Left cardiac atrium (tissue), 4 donors: ENCODE measurements at regions not wholly inside any gene's neighbourhood (a gene's known extent, or its start where the extent isn't known, plus 50 kb on each side); places are given as distances from the start of the nearest gene placed in this dataset.
A peak's percentile ranks its signal among the peaks of the same experiment; 100 is the strongest.

Source experiments
- ATAC-seq, 2 donors: fragments of 200-7000 bp; cut with Tn5 transposase; one replicate each; pipeline ENCODE4 v1.9.1; 2020; ENCODE audit warnings: mild to moderate bottlenecking in 2 of 2, moderate library complexity in 2 of 2
- DNase-seq: peaks from one replicate; pipeline ENCODE4 v3.0.0-alpha.2; 2020
- intact Hi-C, 2 donors: fragments of 100-400 bp; cut with DNase I; formaldehyde crosslinking; loops; one replicate each; pipeline versions ENCODE4 v1.14.1 to v1.15.1; 2022 to 2023
- donor health status: DM: no; HTN: yes; CAD: no.
- donor health status: DM: no; HTN: yes; CAD: no; lungs with severe emphysema.
- donor health status: DM: yes; HTN: yes; CAD: no.
- donor health status: Dilated cardiomyopathy.

- no peak for DNase-seq
- intact Hi-C loops: no loop called here
- ATAC-seq: no peak
Observed at GRCh38 chr3:6578526-6578925, 282.4 kb upstream of the GRM7 start.

GRCh38 chr3:6580808-6581207, 280.1 kb upstream of the GRM7 start:
- DNase-seq (no peak), ATAC-seq (no peak)
- intact Hi-C loops: no loop called here

- ATAC-seq: no peak
- intact Hi-C loops: no loop called here
Observed at GRCh38 chr3:6585360-6585759, 275.6 kb upstream of the GRM7 start.

GRCh38 chr3:6600237-6600636, 260.7 kb upstream of the GRM7 start:
- ATAC-seq (no peak), DNase-seq (no peak)
- intact Hi-C loops: no loop called here

More at GRCh38 chr3:6585360-6585759, 275.6 kb upstream of the GRM7 start:
- DNase-seq: no peak

- DNase-seq: no peak
- ATAC-seq: no peak
- intact Hi-C loops: no loop called here
Observed at GRCh38 chr3:6601374-6601773, 259.5 kb upstream of the GRM7 start.

GRCh38 chr3:6602329-6602728, 258.6 kb upstream of the GRM7 start:
- ATAC-seq (no peak), DNase-seq (no peak)
- intact Hi-C loops: no loop called here

GRCh38 chr3:6605227-6605626, 255.7 kb upstream of the GRM7 start:
- no peak for ATAC-seq
- intact Hi-C loops: no loop called here
- no peak for DNase-seq

- intact Hi-C loops: no loop called here
- DNase-seq (no peak), ATAC-seq (no peak)
Observed at GRCh38 chr3:6608843-6609242, 252.1 kb upstream of the GRM7 start.

GRCh38 chr3:6612034-6612616, 248.8 kb upstream of the GRM7 start:
- DNase-seq: no peak
- ATAC-seq: no peak
- intact Hi-C loops: no loop called here

GRCh38 chr3:6622260-6622659, 238.7 kb upstream of the GRM7 start:
- ATAC-seq: no peak
- no peak for DNase-seq
- intact Hi-C loops: no loop called here

GRCh38 chr3:6622712-6623111, 238.2 kb upstream of the GRM7 start:
- no peak for DNase-seq
- ATAC-seq: no peak
- intact Hi-C loops: no loop called here

GRCh38 chr3:6631376-6631775, 229.5 kb upstream of the GRM7 start:
- ATAC-seq (no peak), DNase-seq (no peak)
- intact Hi-C loops: no loop called here

- ATAC-seq (no peak), DNase-seq (no peak)
- intact Hi-C loops: no loop called here
Observed at GRCh38 chr3:6640907-6641306, 220.0 kb upstream of the GRM7 start.

GRCh38 chr3:6644070-6644929, 216.6 kb upstream of the GRM7 start:
- DNase-seq (no peak), ATAC-seq (peak; percentile 44 to 57)
- intact Hi-C loops: no loop called here

GRCh38 chr3:6654670-6655069, 206.2 kb upstream of the GRM7 start:
- intact Hi-C loops: no loop called here
- DNase-seq: no peak
- no peak for ATAC-seq

GRCh38 chr3:6655275-6655674, 205.6 kb upstream of the GRM7 start:
- intact Hi-C loops: no loop called here
- ATAC-seq (no peak), DNase-seq (no peak)

- ATAC-seq: no peak
- intact Hi-C loops: no loop called here
- DNase-seq: no peak
Observed at GRCh38 chr3:6657591-6657990, 203.3 kb upstream of the GRM7 start.

- no peak for DNase-seq
- intact Hi-C loops: no loop called here
Observed at GRCh38 chr3:6667354-6667753, 193.6 kb upstream of the GRM7 start.

GRCh38 chr3:6671363-6671762, 189.6 kb upstream of the GRM7 start:
- no peak for DNase-seq
- intact Hi-C loops: no loop called here

More at GRCh38 chr3:6667354-6667753, 193.6 kb upstream of the GRM7 start:
- ATAC-seq: no peak

GRCh38 chr3:6679510-6679909, 181.4 kb upstream of the GRM7 start:
- intact Hi-C loops: no loop called here
- ATAC-seq: no peak
- DNase-seq: no peak

More at GRCh38 chr3:6671363-6671762, 189.6 kb upstream of the GRM7 start:
- ATAC-seq: no peak
